ENCODE measurements at regions not wholly inside any gene's neighbourhood (a gene's known extent, or its start where the extent isn't known, plus 50 kb on each side); places are given as distances from the start of the nearest gene placed in this dataset.

DNA sequence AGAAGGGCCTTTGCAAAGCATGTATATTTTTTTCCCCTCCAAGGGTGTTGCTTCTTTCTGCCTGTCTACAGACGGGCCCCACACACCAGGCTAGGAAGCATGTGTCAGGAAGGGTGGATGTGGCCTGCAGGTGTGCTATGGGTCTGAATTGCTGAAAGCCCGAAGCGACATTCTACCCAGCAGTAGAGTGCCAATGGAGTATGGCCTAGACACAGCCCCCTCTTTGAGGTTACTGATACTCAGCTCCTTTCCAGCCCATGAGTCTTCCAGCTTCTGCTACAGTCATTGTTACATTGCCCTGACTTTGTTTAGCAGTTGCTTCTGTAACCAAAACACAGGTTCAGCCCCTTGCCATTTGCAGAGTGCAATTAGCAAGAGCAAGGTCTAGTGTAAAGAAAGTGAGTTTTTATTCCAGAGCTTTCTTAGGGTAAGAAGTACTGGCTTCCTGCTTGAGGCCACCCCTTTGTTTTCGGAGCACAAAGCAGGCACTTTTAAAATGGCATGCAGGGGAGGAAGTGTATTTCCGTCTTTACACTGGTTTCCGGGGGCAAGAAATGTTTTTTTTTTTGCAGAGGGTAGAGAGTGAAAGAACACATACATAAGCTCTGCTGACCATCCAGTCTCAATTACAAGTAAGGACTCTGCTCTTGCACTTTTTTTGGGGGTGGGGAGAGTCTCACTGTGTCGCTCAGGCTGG lies 428.0 kb upstream of the AMELY start:
- TF ChIP-seq EZH2 (IDR thresholded peaks at IDR 0.05; ENCODE audit: borderline replicate concordance, insufficient read depth, low read depth, low read length, poor library complexity, severe bottlenecking): no peak
- TF ChIP-seq, protein P1, sequence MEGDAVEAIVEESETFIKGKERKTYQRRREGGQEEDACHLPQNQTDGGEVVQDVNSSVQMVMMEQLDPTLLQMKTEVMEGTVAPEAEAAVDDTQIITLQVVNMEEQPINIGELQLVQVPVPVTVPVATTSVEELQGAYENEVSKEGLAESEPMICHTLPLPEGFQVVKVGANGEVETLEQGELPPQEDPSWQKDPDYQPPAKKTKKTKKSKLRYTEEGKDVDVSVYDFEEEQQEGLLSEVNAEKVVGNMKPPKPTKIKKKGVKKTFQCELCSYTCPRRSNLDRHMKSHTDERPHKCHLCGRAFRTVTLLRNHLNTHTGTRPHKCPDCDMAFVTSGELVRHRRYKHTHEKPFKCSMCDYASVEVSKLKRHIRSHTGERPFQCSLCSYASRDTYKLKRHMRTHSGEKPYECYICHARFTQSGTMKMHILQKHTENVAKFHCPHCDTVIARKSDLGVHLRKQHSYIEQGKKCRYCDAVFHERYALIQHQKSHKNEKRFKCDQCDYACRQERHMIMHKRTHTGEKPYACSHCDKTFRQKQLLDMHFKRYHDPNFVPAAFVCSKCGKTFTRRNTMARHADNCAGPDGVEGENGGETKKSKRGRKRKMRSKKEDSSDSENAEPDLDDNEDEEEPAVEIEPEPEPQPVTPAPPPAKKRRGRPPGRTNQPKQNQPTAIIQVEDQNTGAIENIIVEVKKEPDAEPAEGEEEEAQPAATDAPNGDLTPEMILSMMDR (IDR thresholded peaks at IDR 0.05): no peak

Data from B cell (primary cell).